ENCODE measurements at regions not wholly inside any gene's neighbourhood (a gene's known extent, or its start where the extent isn't known, plus 50 kb on each side); places are given as distances from the start of the nearest gene placed in this dataset.

DNA sequence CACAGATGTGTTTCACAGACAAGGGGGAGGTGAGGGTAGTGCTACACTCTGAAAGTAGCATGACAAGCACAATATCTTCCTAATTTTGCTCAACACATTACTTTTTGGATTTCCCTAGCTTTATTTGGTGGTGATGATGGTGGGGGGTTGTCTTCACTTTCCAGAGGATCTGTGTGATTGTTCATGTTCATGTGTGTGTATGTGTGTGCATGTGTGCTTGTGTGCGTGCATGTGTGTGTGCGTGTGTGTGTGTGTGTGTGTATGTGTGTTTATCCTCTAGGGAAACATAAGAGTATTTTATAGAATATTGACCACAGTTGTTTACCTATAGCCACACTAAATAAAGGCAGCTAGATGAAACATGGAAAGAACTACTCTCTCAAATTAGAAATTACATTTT, 183.8 kb upstream of the EYA4 start:
- Mint-ChIP-seq H3K36me3 (ENCODE audit: low read depth) (no peaks in the 10 kb centered on the region), H3K4me1 (peaks cover 33% of the 10 kb centered on the region), H3K4me3 (no peak overlapping the region), H3K27ac (no peak overlapping the region), H3K9me3 (no peaks in the 10 kb centered on the region), H3K27me3 (ENCODE audit: low read depth, poor library complexity) (no peaks in the 10 kb centered on the region)
- TF ChIP-seq, protein P1, sequence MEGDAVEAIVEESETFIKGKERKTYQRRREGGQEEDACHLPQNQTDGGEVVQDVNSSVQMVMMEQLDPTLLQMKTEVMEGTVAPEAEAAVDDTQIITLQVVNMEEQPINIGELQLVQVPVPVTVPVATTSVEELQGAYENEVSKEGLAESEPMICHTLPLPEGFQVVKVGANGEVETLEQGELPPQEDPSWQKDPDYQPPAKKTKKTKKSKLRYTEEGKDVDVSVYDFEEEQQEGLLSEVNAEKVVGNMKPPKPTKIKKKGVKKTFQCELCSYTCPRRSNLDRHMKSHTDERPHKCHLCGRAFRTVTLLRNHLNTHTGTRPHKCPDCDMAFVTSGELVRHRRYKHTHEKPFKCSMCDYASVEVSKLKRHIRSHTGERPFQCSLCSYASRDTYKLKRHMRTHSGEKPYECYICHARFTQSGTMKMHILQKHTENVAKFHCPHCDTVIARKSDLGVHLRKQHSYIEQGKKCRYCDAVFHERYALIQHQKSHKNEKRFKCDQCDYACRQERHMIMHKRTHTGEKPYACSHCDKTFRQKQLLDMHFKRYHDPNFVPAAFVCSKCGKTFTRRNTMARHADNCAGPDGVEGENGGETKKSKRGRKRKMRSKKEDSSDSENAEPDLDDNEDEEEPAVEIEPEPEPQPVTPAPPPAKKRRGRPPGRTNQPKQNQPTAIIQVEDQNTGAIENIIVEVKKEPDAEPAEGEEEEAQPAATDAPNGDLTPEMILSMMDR (IDR thresholded peaks at IDR 0.05), result no peak
- DNase-seq, result no peak

DNA sequence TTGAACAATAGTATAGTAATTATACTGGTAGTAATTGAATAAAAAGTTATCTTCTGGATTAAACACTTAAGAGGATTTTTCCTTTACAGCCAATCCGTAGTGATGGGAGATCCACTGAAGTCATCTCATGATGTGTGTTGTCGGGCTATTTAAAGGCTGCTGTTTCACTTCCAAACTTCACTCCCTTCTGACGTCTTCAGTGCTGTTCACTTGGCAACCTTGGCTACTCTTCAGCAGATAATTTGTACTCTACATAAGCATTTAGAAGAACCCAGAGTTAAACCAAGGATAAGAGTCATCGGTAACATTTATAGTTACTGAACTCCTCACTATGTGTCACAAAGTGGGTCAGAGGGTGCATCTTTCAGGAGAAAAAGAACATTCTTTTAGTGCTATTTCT, 179.1 kb upstream of the EYA4 start:
- TF ChIP-seq, protein P1 (IDR thresholded peaks at IDR 0.05), result no peak
- no peak for DNase-seq
- no peaks in the 10 kb centered on the region for H3K36me3 Mint-ChIP-seq (ENCODE audit: low read depth)
- peaks cover 5% of the 10 kb centered on the region for H3K4me1 Mint-ChIP-seq
- H3K27ac Mint-ChIP-seq, result no peak overlapping the region
- H3K4me3 Mint-ChIP-seq, result no peak overlapping the region
- no peaks in the 10 kb centered on the region for H3K27me3 Mint-ChIP-seq (ENCODE audit: low read depth, poor library complexity)
- no peaks in the 10 kb centered on the region for H3K9me3 Mint-ChIP-seq

DNA sequence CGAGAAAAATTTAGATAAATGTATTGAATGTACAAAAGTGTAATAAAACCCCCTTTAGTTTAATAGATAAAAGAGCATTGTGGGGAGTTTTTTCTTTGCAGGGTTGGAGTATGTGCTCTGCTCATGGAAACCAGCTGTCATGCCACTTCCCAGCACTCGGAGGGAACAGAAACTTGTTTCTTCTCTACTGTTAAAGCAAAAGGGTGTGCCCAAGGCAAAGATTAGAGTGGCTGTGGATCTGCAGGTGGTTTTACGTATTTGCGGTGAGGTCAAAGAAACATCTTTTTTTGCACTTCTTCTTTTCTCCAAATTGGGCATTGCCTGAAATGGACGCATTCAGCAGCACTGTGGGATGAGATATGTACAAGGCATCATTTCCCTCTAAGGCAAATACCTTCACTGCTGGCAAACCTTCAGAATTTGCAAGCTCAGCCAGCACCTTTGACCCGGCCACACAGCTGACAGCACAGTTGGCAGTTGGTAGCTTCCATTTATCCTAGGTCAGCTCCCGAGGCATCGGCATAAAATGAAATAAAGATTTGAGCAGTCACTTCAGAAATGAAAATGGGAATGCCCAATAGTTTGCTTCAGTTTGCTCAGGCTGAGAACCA, 178.4 kb upstream of the EYA4 start:
- H3K27me3 Mint-ChIP-seq (ENCODE audit: low read depth, poor library complexity), result no peaks in the 10 kb centered on the region
- peaks cover under 1% of the 10 kb centered on the region for H3K4me1 Mint-ChIP-seq
- TF ChIP-seq, protein P1 (IDR thresholded peaks at IDR 0.05), result no peak
- H3K36me3 Mint-ChIP-seq (ENCODE audit: low read depth), result no peaks in the 10 kb centered on the region
- no peak overlapping the region for H3K4me3 Mint-ChIP-seq
- DNase-seq, result no peak
- no peak overlapping the region for H3K27ac Mint-ChIP-seq
- no peaks in the 10 kb centered on the region for H3K9me3 Mint-ChIP-seq

DNA sequence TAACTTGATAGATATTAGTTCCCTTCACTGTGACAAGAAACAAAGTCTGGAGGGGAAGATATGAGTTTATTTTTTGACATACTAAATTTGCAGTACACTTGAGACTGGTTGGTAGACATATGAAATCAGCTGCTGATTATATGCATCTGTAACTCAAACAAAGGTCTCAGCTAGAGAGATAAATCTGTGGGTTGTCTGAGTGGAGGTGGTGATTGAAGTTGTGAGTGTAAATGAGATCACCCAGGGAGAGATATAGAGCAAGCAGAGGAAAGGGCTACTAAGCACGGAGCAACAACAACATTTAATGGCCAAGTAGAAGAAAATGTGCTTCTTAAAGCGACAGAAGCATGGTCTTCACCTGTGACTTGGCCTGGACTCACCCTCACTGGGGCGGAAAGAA, 173.2 kb upstream of the EYA4 start:
- Mint-ChIP-seq H3K27ac (no peak overlapping the region), H3K36me3 (ENCODE audit: low read depth) (no peaks in the 10 kb centered on the region), H3K9me3 (no peaks in the 10 kb centered on the region), H3K4me3 (no peak overlapping the region), H3K4me1 (peaks cover 5% of the 10 kb centered on the region), H3K27me3 (ENCODE audit: low read depth, poor library complexity) (no peaks in the 10 kb centered on the region)
- TF ChIP-seq, protein P1 (IDR thresholded peaks at IDR 0.05), result no peak
- no peak for DNase-seq

DNA sequence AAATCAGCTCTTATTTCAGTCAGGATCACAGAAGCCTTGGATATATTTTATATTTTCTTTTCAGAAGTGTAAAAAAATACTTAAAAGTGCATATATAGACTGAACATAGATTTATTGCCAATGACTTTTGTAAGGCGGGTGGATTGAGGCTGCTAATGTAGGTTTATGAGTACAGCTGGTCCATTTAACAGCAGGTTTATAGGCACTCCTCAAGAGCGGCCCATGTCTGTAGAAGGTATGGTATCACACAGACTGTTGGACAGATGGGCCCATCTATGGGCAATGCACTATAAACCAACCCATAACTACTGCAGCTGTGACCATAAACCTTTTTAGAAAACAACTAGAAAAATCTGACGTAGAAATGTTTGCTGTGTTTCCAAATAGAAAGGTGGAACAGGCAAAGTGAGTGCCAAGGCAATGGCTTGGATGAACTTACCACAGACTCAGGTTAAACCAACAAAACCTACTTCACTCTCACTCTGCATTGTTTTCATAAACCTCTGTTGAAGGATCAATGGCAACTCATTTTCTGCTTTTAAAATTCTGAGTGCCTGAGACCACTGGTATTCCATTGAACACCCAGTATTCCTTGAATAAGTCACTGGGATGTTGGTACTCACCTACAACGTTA, 170.6 kb upstream of the EYA4 start:
- Mint-ChIP-seq H3K27me3 (ENCODE audit: low read depth, poor library complexity) (no peaks in the 10 kb centered on the region), H3K27ac (no peak overlapping the region), H3K9me3 (no peaks in the 10 kb centered on the region), H3K36me3 (ENCODE audit: low read depth) (no peaks in the 10 kb centered on the region), H3K4me1 (peaks cover 5% of the 10 kb centered on the region), H3K4me3 (no peak overlapping the region)
- TF ChIP-seq, protein P1 (IDR thresholded peaks at IDR 0.05), result no peak
- no peak for DNase-seq

DNA sequence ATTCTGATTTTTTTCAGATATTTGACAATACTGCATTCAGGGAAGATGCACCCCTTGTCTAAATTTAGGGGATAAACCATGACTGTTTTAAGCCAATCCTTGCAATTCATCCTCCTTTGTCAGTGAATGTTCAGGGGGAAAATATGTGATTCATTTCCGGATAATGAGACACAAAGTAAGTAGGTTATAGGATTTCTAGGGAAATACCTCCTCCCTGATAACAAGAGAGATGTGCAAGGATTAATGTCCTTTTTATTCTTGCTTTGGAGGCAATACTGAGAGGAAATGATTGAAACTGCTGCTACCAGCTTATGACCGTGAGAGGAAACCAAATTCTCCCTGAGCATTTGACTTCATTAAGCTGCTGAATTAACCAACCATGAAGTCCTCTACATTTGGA, 161.3 kb upstream of the EYA4 start:
- no peak overlapping the region for H3K27ac Mint-ChIP-seq
- H3K27me3 Mint-ChIP-seq (ENCODE audit: low read depth, poor library complexity), result no peaks in the 10 kb centered on the region
- no peak for DNase-seq
- H3K9me3 Mint-ChIP-seq, result no peaks in the 10 kb centered on the region
- TF ChIP-seq, protein P1 (IDR thresholded peaks at IDR 0.05), result no peak
- no peaks in the 10 kb centered on the region for H3K36me3 Mint-ChIP-seq (ENCODE audit: low read depth)
- no peak overlapping the region for H3K4me3 Mint-ChIP-seq
- H3K4me1 Mint-ChIP-seq, result no peaks in the 10 kb centered on the region
